Naive thymus-derived CD4-positive, alpha-beta T cell (primary cell): ENCODE measurements at regions not wholly inside any gene's neighbourhood (a gene's known extent, or its start where the extent isn't known, plus 50 kb on each side); places are given as distances from the start of the nearest gene placed in this dataset.

Source experiments
- ATAC-seq: fragments of 150-1000 bp; cut with Tn5 transposase; 2 replicates; pipeline ENCODE4 v1.10.0; 2021; ENCODE audit warnings: mild to moderate bottlenecking, moderate library complexity
- CTCF ChIA-PET: fragments of 350-600 bp; sonication (Branson Sonifier 250); formaldehyde crosslinking; loops from one replicate; lab custom pipeline; 2021; ENCODE audit warnings: antibody characterized with exemption; lab: Charles Lee
- POLR2A ChIA-PET: fragments of 350-600 bp; sonication (Branson Sonifier 250); formaldehyde crosslinking; loops from one replicate; lab custom pipeline; 2021; ENCODE audit warnings: antibody characterized with exemption, inconsistent platforms; lab: Charles Lee
- DNase-seq, 9 donors: peaks; one replicate each; pipeline versions ENCODE4 v3.0.0 to v3.0.0-alpha.2; 2020 to 2022; ENCODE audit warnings: mixed read lengths in 1 of 9
- H3K27ac ChIP-seq: one replicate; pipeline ENCODE4 v1.7.0; 2013; ENCODE audit warnings: mild to moderate bottlenecking, low read depth, low read length, moderate library complexity
- H3K27me3 ChIP-seq, 2 donors: one replicate each; pipeline ENCODE4 v1.7.0; 2013; ENCODE audit warnings: low read length in 2 of 2, mild to moderate bottlenecking in 2 of 2, moderate library complexity in 2 of 2; ENCODE audit not compliant: control insufficient read depth in 2 of 2, insufficient read depth in 2 of 2
- H3K36me3 ChIP-seq, 3 experiments: 1 replicate in 2 of 3; 2 replicates in 1 of 3; pipeline ENCODE4 v1.7.0; 2013; ENCODE audit warnings: low read length in 3 of 3, mild to moderate bottlenecking in 3 of 3, moderate library complexity in 1 of 3; ENCODE audit not compliant: insufficient read depth in 3 of 3, control insufficient read depth in 2 of 3
- H3K4me1 ChIP-seq, 2 donors: one replicate each; pipeline ENCODE4 v1.7.0; 2013; ENCODE audit warnings: low read length in 2 of 2, mild to moderate bottlenecking in 2 of 2, moderate library complexity in 1 of 2; ENCODE audit not compliant: control insufficient read depth in 2 of 2, insufficient read depth in 2 of 2
- H3K4me3 ChIP-seq: 2 replicates; pipeline ENCODE4 v1.7.0; 2013; ENCODE audit warnings: mild to moderate bottlenecking, low read length
- H3K9me3 ChIP-seq, 3 experiments: 1 replicate in 2 of 3; 2 replicates in 1 of 3; pipeline ENCODE4 v1.7.0; 2013; ENCODE audit warnings: low read length in 3 of 3; ENCODE audit not compliant: control insufficient read depth in 2 of 3
- H3K27ac Mint-ChIP-seq, 9 donors: one replicate each; pipeline ENCODE4 v1.8.0; 2020 to 2022; ENCODE audit warnings: mixed read lengths in 9 of 9, mild to moderate bottlenecking in 8 of 9, moderate library complexity in 5 of 9, inconsistent platforms in 2 of 9
- H3K27me3 Mint-ChIP-seq, 5 donors: one replicate each; pipeline ENCODE4 v1.8.0; 2021 to 2022; ENCODE audit warnings: mixed read lengths in 5 of 5, mild to moderate bottlenecking in 1 of 5
- H3K36me3 Mint-ChIP-seq, 5 donors: one replicate each; pipeline ENCODE4 v1.8.0; 2020 to 2022; ENCODE audit warnings: mixed read lengths in 5 of 5, mild to moderate bottlenecking in 3 of 5, inconsistent platforms in 1 of 5
- H3K4me1 Mint-ChIP-seq, 7 donors: one replicate each; pipeline ENCODE4 v1.8.0; 2020 to 2022; ENCODE audit warnings: mixed read lengths in 7 of 7, mild to moderate bottlenecking in 3 of 7, inconsistent platforms in 1 of 7
- H3K4me3 Mint-ChIP-seq, 10 donors: one replicate each; pipeline ENCODE4 v1.8.0; 2020 to 2022; ENCODE audit warnings: mild to moderate bottlenecking in 10 of 10, mixed read lengths in 10 of 10, moderate library complexity in 6 of 10, inconsistent platforms in 2 of 10
- H3K9me3 Mint-ChIP-seq, 11 donors: one replicate each; pipeline ENCODE4 v1.8.0; 2020 to 2022; ENCODE audit warnings: mixed read lengths in 11 of 11, mild to moderate bottlenecking in 4 of 11, inconsistent platforms in 1 of 11, moderate library complexity in 1 of 11
- intact Hi-C, 2 donors: fragments of 100-400 bp; cut with micrococcal nuclease; formaldehyde crosslinking; loops; one replicate each; pipeline ENCODE4 v1.15.1; 2023

GRCh38 chr6:93919365-93919764 is 500.0 kb upstream of the EPHA7 start:
- ChIA-PET POLR2A (no interaction called here), CTCF (no interaction called here)
- H3K9me3 ChIP-seq = no peaks in the 10 kb centered on the region
- H3K27me3 ChIP-seq = no peaks in the 10 kb centered on the region
- intact Hi-C loops = no loop called here
- H3K36me3 ChIP-seq = no peaks in the 10 kb centered on the region
- no peak for DNase-seq
- H3K4me1 ChIP-seq = no peaks in the 10 kb centered on the region
- H3K4me1 Mint-ChIP-seq = no peaks in the 10 kb centered on the region
- H3K9me3 Mint-ChIP-seq = peaks cover 0 to 11% (median 2%) of the 10 kb centered on the region in 11 donors
- H3K27ac ChIP-seq = no peak overlapping the region
- H3K4me3 ChIP-seq = no peak overlapping the region
- no peaks in the 10 kb centered on the region for H3K36me3 Mint-ChIP-seq
- H3K4me3 Mint-ChIP-seq = no peak overlapping the region
- no peak for ATAC-seq
- H3K27ac Mint-ChIP-seq = no peak overlapping the region
- no peaks in the 10 kb centered on the region for H3K27me3 Mint-ChIP-seq

- CTCF ChIA-PET = no interaction called here
- H3K4me1 Mint-ChIP-seq = no peaks in the 10 kb centered on the region
- Histone ChIP-seq H3K27me3 (no peaks in the 10 kb centered on the region), H3K27ac (no peak overlapping the region), H3K9me3 (no peaks in the 10 kb centered on the region), H3K4me1 (no peaks in the 10 kb centered on the region), H3K36me3 (no peaks in the 10 kb centered on the region), H3K4me3 (no peak overlapping the region)
- DNase-seq (no peak), ATAC-seq (no peak)
- H3K4me3 Mint-ChIP-seq = no peak overlapping the region
- peaks cover 0 to 11% (median 2%) of the 10 kb centered on the region in 11 donors for H3K9me3 Mint-ChIP-seq
- no peaks in the 10 kb centered on the region for H3K27me3 Mint-ChIP-seq
- no peak overlapping the region for H3K27ac Mint-ChIP-seq
- intact Hi-C loops = no loop called here
- no peaks in the 10 kb centered on the region for H3K36me3 Mint-ChIP-seq
- POLR2A ChIA-PET = no interaction called here
Measured at GRCh38 chr6:93918258-93918657, 498.9 kb upstream of the EPHA7 start.

GRCh38 chr6:93917216-93917615 is 497.9 kb upstream of the EPHA7 start:
- POLR2A ChIA-PET = no interaction called here
- Mint-ChIP-seq H3K9me3 (peaks cover 0 to 14% (median 3%) of the 10 kb centered on the region in 11 donors), H3K27me3 (no peaks in the 10 kb centered on the region), H3K4me3 (no peak overlapping the region), H3K27ac (no peak overlapping the region), H3K36me3 (no peaks in the 10 kb centered on the region), H3K4me1 (no peaks in the 10 kb centered on the region)
- Histone ChIP-seq H3K27me3 (no peaks in the 10 kb centered on the region), H3K36me3 (no peaks in the 10 kb centered on the region), H3K4me1 (no peaks in the 10 kb centered on the region), H3K9me3 (no peaks in the 10 kb centered on the region), H3K27ac (no peak overlapping the region), H3K4me3 (no peak overlapping the region)
- no peak for DNase-seq
- ATAC-seq = no peak
- intact Hi-C loops = no loop called here
- CTCF ChIA-PET = no interaction called here

GRCh38 chr6:93916716-93917115 is 497.4 kb upstream of the EPHA7 start:
- ATAC-seq = no peak
- Histone ChIP-seq H3K9me3 (no peaks in the 10 kb centered on the region), H3K4me1 (no peaks in the 10 kb centered on the region), H3K36me3 (no peaks in the 10 kb centered on the region), H3K4me3 (no peak overlapping the region), H3K27ac (no peak overlapping the region), H3K27me3 (no peaks in the 10 kb centered on the region)
- Mint-ChIP-seq H3K9me3 (peaks cover 0 to 17% (median 3%) of the 10 kb centered on the region in 11 donors), H3K36me3 (no peaks in the 10 kb centered on the region), H3K27me3 (no peaks in the 10 kb centered on the region), H3K27ac (no peak overlapping the region), H3K4me1 (no peaks in the 10 kb centered on the region), H3K4me3 (no peak overlapping the region)
- POLR2A ChIA-PET = no interaction called here
- DNase-seq = no peak
- CTCF ChIA-PET = no interaction called here
- intact Hi-C loops = no loop called here

GRCh38 chr6:93915961-93916360 is 496.6 kb upstream of the EPHA7 start:
- H3K9me3 Mint-ChIP-seq = peaks cover 0 to 17% (median 3%) of the 10 kb centered on the region in 11 donors
- intact Hi-C loops = no loop called here
- Histone ChIP-seq H3K4me1 (no peaks in the 10 kb centered on the region), H3K27ac (no peak overlapping the region), H3K36me3 (no peaks in the 10 kb centered on the region), H3K9me3 (no peaks in the 10 kb centered on the region), H3K27me3 (no peaks in the 10 kb centered on the region), H3K4me3 (no peak overlapping the region)
- DNase-seq (no peak), ATAC-seq (no peak)
- no peak overlapping the region for H3K4me3 Mint-ChIP-seq
- no peaks in the 10 kb centered on the region for H3K36me3 Mint-ChIP-seq
- H3K27me3 Mint-ChIP-seq = no peaks in the 10 kb centered on the region
- CTCF ChIA-PET = no interaction called here
- no peak overlapping the region for H3K27ac Mint-ChIP-seq
- POLR2A ChIA-PET = no interaction called here
- no peaks in the 10 kb centered on the region for H3K4me1 Mint-ChIP-seq

GRCh38 chr6:93902517-93902916 is 483.2 kb upstream of the EPHA7 start:
- CTCF ChIA-PET = no interaction called here
- H3K27ac Mint-ChIP-seq = no peak overlapping the region
- no peaks in the 10 kb centered on the region for H3K4me1 Mint-ChIP-seq
- intact Hi-C loops = no loop called here
- H3K9me3 Mint-ChIP-seq = peaks cover 0 to 18% (median 1%) of the 10 kb centered on the region in 11 donors
- H3K36me3 ChIP-seq = no peaks in the 10 kb centered on the region
- DNase-seq (no peak), ATAC-seq (no peak)
- no peak overlapping the region for H3K4me3 ChIP-seq
- H3K36me3 Mint-ChIP-seq = peaks cover 0 to 5% (median 0%) of the 10 kb centered on the region in 5 donors
- no peak overlapping the region for H3K4me3 Mint-ChIP-seq
- no peak overlapping the region for H3K27ac ChIP-seq
- no peaks in the 10 kb centered on the region for H3K9me3 ChIP-seq
- H3K27me3 ChIP-seq = no peaks in the 10 kb centered on the region
- no peaks in the 10 kb centered on the region for H3K27me3 Mint-ChIP-seq
- H3K4me1 ChIP-seq = no peaks in the 10 kb centered on the region
- POLR2A ChIA-PET = no interaction called here

GRCh38 chr6:93900142-93900541 is 480.8 kb upstream of the EPHA7 start:
- no peaks in the 10 kb centered on the region for H3K36me3 Mint-ChIP-seq
- H3K9me3 Mint-ChIP-seq = peaks cover 0 to 23% (median 1%) of the 10 kb centered on the region in 11 donors
- ATAC-seq (no peak), DNase-seq (no peak)
- Histone ChIP-seq H3K27me3 (no peaks in the 10 kb centered on the region), H3K4me3 (no peak overlapping the region), H3K36me3 (no peaks in the 10 kb centered on the region), H3K9me3 (no peaks in the 10 kb centered on the region), H3K27ac (no peak overlapping the region), H3K4me1 (no peaks in the 10 kb centered on the region)
- CTCF ChIA-PET = no interaction called here
- H3K27ac Mint-ChIP-seq = no peak overlapping the region
- no peak overlapping the region for H3K4me3 Mint-ChIP-seq
- H3K4me1 Mint-ChIP-seq = no peaks in the 10 kb centered on the region
- intact Hi-C loops = no loop called here
- no peaks in the 10 kb centered on the region for H3K27me3 Mint-ChIP-seq
- POLR2A ChIA-PET = no interaction called here
